SK-N-SH treated with all-trans-retinoic acid at 6 μM for 48 hours (cell line): ENCODE measurements at regions not wholly inside any gene's neighbourhood (a gene's known extent, or its start where the extent isn't known, plus 50 kb on each side); places are given as distances from the start of the nearest gene placed in this dataset.
"Not testable (repeated sequence)": the region's sequence is repeated elsewhere in the genome, so short reads cannot be mapped to it uniquely, and the experiment has no call there.

ENCODE experiments used
- ATAC-seq: fragments of 200-7000 bp; cut with Tn5 transposase; 3 replicates; pipeline ENCODE4 v1.9.1; 2020; ENCODE audit warnings: mild to moderate bottlenecking, moderate library complexity
- BACH2 ChIP-seq: fragments of 250-450 bp; sonication (Bioruptor Pico); IDR thresholded peaks from 2 replicates; pipeline ENCODE4 v1.9.0; 2021; ENCODE audit warnings: mild to moderate bottlenecking, borderline replicate concordance
- CSDC2 ChIP-seq: fragments of 250-450 bp; sonication (Bioruptor Pico); IDR thresholded peaks from 2 replicates; pipeline ENCODE4 v1.5.0; 2020; ENCODE audit warnings: mild to moderate bottlenecking, moderate library complexity
- ESRRG ChIP-seq: fragments of 250-450 bp; sonication (Bioruptor Pico); IDR thresholded peaks from 2 replicates; pipeline ENCODE4 v1.6.1; 2021; ENCODE audit warnings: mild to moderate bottlenecking
- GLIS3 ChIP-seq: fragments of 250-450 bp; sonication (Bioruptor Pico); IDR thresholded peaks from 2 replicates; pipeline ENCODE4 v1.5.0; 2020; ENCODE audit warnings: mild to moderate bottlenecking, moderate library complexity
- ISL1 ChIP-seq: fragments of 250-450 bp; sonication (Bioruptor Pico); IDR thresholded peaks from 2 replicates; pipeline ENCODE4 v2.1.2; 2022; ENCODE audit warnings: mild to moderate bottlenecking, moderate library complexity
- OSR1 ChIP-seq: fragments of 250-450 bp; sonication (Bioruptor Pico); IDR thresholded peaks from 2 replicates; pipeline ENCODE4 v1.8.0; 2022; ENCODE audit warnings: moderate library complexity, mild to moderate bottlenecking, inconsistent platforms
- PPARA ChIP-seq: fragments of 250-450 bp; sonication (Bioruptor Pico); IDR thresholded peaks from 2 replicates; pipeline ENCODE4 v1.5.0; 2020; ENCODE audit warnings: mild to moderate bottlenecking, borderline replicate concordance
- RARB ChIP-seq: fragments of 250-450 bp; sonication (Bioruptor Pico); IDR thresholded peaks from 2 replicates; pipeline ENCODE4 v1.8.0; 2021; ENCODE audit warnings: mild to moderate bottlenecking, moderate library complexity
- SNAI2 ChIP-seq: fragments of 250-450 bp; sonication (Bioruptor Pico); IDR thresholded peaks from 2 replicates; pipeline ENCODE4 v1.5.0; 2020; ENCODE audit warnings: mild to moderate bottlenecking, moderate library complexity
- TCF4 ChIP-seq: fragments of 250-450 bp; sonication (Bioruptor Pico); IDR thresholded peaks from 2 replicates; pipeline ENCODE4 v1.8.0; 2021; ENCODE audit warnings: mild to moderate bottlenecking, moderate library complexity, borderline replicate concordance
- TOX ChIP-seq: fragments of 250-450 bp; sonication (Bioruptor Pico); IDR thresholded peaks from 2 replicates; pipeline ENCODE4 v1.8.0; 2021; ENCODE audit warnings: mild to moderate bottlenecking, moderate library complexity, borderline replicate concordance
- ZC3H10 ChIP-seq: fragments of 250-450 bp; sonication (Bioruptor Pico); IDR thresholded peaks from 2 replicates; pipeline ENCODE4 v1.5.1; 2021; ENCODE audit warnings: mild to moderate bottlenecking, moderate library complexity
- ZFP3 ChIP-seq: fragments of 250-450 bp; sonication (Bioruptor Pico); IDR thresholded peaks from 2 replicates; pipeline ENCODE4 v1.5.0; 2020; ENCODE audit warnings: mild to moderate bottlenecking, moderate library complexity
- ZFP30 ChIP-seq: fragments of 450-650 bp; formaldehyde crosslinking; IDR thresholded peaks from 2 replicates; pipeline ENCODE4 v1.5.0; 2022; ENCODE audit warnings: mild to moderate bottlenecking, moderate library complexity
- ZNF565 ChIP-seq: fragments of 450-650 bp; formaldehyde crosslinking; conservative IDR thresholded peaks from 2 replicates; pipeline ENCODE4 v1.5.0; 2020; ENCODE audit warnings: low read depth, mild to moderate bottlenecking, moderate library complexity
- ZNF70 ChIP-seq: fragments of 450-650 bp; formaldehyde crosslinking; IDR thresholded peaks from 2 replicates; pipeline ENCODE4 v1.5.0; 2020; ENCODE audit warnings: mild to moderate bottlenecking, moderate library complexity
- ZNF8 ChIP-seq: fragments of 450-650 bp; formaldehyde crosslinking; IDR thresholded peaks from 2 replicates; pipeline ENCODE4 v1.5.0; 2020; ENCODE audit warnings: mild to moderate bottlenecking, moderate library complexity
- TF ChIP-seq, protein P1 (sequence below): fragments of 250-450 bp; sonication (Bioruptor Pico); IDR thresholded peaks from 2 replicates; pipeline ENCODE4 v1.5.1; 2020; ENCODE audit warnings: low read depth, mild to moderate bottlenecking, moderate library complexity
- TF ChIP-seq, protein P2 (sequence below): fragments of 250-450 bp; sonication (Bioruptor Pico); IDR thresholded peaks from 2 replicates; pipeline ENCODE4 v1.8.0; 2020; ENCODE audit warnings: mild to moderate bottlenecking, moderate library complexity, borderline replicate concordance
- TF ChIP-seq, protein P3 (sequence below): fragments of 250-450 bp; sonication (Bioruptor Pico); IDR thresholded peaks from 2 replicates; pipeline ENCODE4 v1.5.0; 2020; ENCODE audit warnings: mild to moderate bottlenecking, moderate library complexity
- TF ChIP-seq, protein P4 (sequence below): fragments of 250-450 bp; sonication (Bioruptor Pico); IDR thresholded peaks from 2 replicates; pipeline ENCODE4 v1.8.0; 2021; ENCODE audit warnings: low read depth, mild to moderate bottlenecking, moderate library complexity, borderline replicate concordance

DNA sequence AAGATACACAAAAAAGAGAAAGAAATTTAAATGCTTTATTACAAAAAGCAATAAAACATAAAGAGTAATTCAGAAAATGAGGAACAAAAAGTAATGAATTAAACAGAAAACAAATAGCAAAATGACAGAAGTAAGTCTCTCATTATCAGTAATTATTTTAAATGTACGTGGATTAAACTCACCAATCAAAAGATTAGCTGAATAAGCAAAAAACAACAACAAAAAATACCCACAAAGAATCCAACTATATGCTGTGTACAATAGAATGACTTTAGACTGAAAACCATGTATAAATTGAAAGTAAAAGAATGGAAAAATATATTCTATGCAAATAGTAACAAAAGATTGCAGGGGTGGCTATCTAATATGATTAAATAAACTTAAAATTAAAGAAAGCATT lies 1006.8 kb downstream of the SLC16A7 start:
- no peak for ATAC-seq
- no peak for TF ChIP-seq BACH2 (CRISPR knock-in tag)
- no peak for TF ChIP-seq TCF4
- TF ChIP-seq ZFP30 (CRISPR knock-in tag): no peak
- no peak for TF ChIP-seq ZNF70 (CRISPR knock-in tag)
- no peak for TF ChIP-seq OSR1 (CRISPR knock-in tag)
- no peak for TF ChIP-seq ZNF8
- no peak for TF ChIP-seq ZFP3
- no peak for TF ChIP-seq ISL1 (CRISPR knock-in tag)
- TF ChIP-seq, protein P1, sequence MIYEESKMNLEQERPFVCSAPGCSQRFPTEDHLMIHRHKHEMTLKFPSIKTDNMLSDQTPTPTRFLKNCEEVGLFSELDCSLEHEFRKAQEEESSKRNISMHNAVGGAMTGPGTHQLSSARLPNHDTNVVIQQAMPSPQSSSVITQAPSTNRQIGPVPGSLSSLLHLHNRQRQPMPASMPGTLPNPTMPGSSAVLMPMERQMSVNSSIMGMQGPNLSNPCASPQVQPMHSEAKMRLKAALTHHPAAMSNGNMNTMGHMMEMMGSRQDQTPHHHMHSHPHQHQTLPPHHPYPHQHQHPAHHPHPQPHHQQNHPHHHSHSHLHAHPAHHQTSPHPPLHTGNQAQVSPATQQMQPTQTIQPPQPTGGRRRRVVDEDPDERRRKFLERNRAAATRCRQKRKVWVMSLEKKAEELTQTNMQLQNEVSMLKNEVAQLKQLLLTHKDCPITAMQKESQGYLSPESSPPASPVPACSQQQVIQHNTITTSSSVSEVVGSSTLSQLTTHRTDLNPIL (CRISPR knock-in tag): no peak
- TF ChIP-seq GLIS3 (CRISPR knock-in tag): no peak
- no peak for TF ChIP-seq ESRRG
- no peak for TF ChIP-seq PPARA (CRISPR knock-in tag)
- TF ChIP-seq, protein P2, sequence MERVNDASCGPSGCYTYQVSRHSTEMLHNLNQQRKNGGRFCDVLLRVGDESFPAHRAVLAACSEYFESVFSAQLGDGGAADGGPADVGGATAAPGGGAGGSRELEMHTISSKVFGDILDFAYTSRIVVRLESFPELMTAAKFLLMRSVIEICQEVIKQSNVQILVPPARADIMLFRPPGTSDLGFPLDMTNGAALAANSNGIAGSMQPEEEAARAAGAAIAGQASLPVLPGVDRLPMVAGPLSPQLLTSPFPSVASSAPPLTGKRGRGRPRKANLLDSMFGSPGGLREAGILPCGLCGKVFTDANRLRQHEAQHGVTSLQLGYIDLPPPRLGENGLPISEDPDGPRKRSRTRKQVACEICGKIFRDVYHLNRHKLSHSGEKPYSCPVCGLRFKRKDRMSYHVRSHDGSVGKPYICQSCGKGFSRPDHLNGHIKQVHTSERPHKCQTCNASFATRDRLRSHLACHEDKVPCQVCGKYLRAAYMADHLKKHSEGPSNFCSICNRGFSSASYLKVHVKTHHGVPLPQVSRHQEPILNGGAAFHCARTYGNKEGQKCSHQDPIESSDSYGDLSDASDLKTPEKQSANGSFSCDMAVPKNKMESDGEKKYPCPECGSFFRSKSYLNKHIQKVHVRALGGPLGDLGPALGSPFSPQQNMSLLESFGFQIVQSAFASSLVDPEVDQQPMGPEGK (CRISPR knock-in tag): no peak

DNA sequence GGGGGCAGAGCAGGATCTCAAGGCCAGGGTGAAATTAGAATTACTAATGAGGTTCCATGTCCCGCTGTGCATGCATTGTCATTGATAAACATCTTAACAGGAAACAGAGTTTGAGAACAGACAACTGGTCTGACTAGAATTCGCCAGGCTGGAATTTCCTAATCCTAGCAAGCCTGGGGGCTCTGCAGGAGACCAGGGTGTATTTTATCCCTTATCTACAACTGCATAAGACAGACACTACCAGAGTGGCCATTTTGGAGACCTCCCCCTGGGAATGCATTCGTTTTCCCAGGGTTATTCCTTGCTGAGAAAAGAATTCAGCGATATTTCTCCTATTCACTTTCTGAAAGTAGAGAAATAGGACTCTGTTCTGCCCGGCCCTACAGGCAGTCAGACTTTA lies 1007.6 kb downstream of the SLC16A7 start:
- ATAC-seq: not testable (repeated sequence)

DNA sequence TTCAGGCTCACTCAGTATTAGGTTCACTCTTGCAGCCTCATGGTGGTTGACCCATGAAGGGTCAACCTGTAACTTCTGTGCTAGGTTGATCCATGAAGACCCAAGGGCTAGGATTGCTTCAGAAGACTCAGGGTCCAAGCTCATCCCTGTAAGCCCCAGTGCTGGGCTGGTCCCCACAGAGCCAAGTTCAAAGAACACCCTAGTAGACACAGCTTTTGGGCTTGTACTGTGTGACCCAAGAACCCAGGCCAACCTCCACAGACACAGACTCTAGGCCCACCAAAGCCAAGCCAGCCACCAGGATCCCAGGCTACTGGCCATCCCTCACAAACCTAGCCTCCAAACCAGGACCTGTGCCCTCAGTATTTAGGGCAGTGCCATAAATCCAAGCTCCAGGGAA lies 1020.6 kb downstream of the SLC16A7 start:
- no peak for TF ChIP-seq GLIS3 (CRISPR knock-in tag)
- TF ChIP-seq BACH2 (CRISPR knock-in tag): no peak
- TF ChIP-seq OSR1 (CRISPR knock-in tag): no peak
- TF ChIP-seq, protein P1 (CRISPR knock-in tag): no peak
- no peak for TF ChIP-seq ESRRG
- TF ChIP-seq, protein P2 (CRISPR knock-in tag): no peak
- no peak for TF ChIP-seq TCF4
- no peak for TF ChIP-seq TOX (CRISPR knock-in tag)
- TF ChIP-seq ZC3H10: no peak
- no peak for TF ChIP-seq CSDC2 (CRISPR knock-in tag)
- TF ChIP-seq ZNF70 (CRISPR knock-in tag): no peak
- no peak for TF ChIP-seq PPARA (CRISPR knock-in tag)
- TF ChIP-seq ZNF565 (CRISPR knock-in tag): no peak
- no peak for TF ChIP-seq SNAI2 (CRISPR knock-in tag)
- no peak for TF ChIP-seq ISL1 (CRISPR knock-in tag)
- TF ChIP-seq, protein P3, sequence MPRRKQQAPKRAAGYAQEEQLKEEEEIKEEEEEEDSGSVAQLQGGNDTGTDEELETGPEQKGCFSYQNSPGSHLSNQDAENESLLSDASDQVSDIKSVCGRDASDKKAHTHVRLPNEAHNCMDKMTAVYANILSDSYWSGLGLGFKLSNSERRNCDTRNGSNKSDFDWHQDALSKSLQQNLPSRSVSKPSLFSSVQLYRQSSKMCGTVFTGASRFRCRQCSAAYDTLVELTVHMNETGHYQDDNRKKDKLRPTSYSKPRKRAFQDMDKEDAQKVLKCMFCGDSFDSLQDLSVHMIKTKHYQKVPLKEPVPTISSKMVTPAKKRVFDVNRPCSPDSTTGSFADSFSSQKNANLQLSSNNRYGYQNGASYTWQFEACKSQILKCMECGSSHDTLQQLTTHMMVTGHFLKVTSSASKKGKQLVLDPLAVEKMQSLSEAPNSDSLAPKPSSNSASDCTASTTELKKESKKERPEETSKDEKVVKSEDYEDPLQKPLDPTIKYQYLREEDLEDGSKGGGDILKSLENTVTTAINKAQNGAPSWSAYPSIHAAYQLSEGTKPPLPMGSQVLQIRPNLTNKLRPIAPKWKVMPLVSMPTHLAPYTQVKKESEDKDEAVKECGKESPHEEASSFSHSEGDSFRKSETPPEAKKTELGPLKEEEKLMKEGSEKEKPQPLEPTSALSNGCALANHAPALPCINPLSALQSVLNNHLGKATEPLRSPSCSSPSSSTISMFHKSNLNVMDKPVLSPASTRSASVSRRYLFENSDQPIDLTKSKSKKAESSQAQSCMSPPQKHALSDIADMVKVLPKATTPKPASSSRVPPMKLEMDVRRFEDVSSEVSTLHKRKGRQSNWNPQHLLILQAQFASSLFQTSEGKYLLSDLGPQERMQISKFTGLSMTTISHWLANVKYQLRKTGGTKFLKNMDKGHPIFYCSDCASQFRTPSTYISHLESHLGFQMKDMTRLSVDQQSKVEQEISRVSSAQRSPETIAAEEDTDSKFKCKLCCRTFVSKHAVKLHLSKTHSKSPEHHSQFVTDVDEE (CRISPR knock-in tag): no peak
- TF ChIP-seq RARB (CRISPR knock-in tag): no peak
- no peak for TF ChIP-seq ZNF8
- TF ChIP-seq, protein P4, sequence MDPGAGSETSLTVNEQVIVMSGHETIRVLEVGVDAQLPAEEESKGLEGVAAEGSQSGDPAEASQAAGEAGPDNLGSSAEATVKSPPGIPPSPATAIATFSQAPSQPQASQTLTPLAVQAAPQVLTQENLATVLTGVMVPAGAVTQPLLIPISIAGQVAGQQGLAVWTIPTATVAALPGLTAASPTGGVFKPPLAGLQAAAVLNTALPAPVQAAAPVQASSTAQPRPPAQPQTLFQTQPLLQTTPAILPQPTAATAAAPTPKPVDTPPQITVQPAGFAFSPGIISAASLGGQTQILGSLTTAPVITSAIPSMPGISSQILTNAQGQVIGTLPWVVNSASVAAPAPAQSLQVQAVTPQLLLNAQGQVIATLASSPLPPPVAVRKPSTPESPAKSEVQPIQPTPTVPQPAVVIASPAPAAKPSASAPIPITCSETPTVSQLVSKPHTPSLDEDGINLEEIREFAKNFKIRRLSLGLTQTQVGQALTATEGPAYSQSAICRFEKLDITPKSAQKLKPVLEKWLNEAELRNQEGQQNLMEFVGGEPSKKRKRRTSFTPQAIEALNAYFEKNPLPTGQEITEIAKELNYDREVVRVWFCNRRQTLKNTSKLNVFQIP (CRISPR knock-in tag): no peak
- TF ChIP-seq, all 23 proteins: peak for 0
- ATAC-seq: no peak
